ENCODE measurements at regions not wholly inside any gene's neighbourhood (a gene's known extent, or its start where the extent isn't known, plus 50 kb on each side); places are given as distances from the start of the nearest gene placed in this dataset.

DNA sequence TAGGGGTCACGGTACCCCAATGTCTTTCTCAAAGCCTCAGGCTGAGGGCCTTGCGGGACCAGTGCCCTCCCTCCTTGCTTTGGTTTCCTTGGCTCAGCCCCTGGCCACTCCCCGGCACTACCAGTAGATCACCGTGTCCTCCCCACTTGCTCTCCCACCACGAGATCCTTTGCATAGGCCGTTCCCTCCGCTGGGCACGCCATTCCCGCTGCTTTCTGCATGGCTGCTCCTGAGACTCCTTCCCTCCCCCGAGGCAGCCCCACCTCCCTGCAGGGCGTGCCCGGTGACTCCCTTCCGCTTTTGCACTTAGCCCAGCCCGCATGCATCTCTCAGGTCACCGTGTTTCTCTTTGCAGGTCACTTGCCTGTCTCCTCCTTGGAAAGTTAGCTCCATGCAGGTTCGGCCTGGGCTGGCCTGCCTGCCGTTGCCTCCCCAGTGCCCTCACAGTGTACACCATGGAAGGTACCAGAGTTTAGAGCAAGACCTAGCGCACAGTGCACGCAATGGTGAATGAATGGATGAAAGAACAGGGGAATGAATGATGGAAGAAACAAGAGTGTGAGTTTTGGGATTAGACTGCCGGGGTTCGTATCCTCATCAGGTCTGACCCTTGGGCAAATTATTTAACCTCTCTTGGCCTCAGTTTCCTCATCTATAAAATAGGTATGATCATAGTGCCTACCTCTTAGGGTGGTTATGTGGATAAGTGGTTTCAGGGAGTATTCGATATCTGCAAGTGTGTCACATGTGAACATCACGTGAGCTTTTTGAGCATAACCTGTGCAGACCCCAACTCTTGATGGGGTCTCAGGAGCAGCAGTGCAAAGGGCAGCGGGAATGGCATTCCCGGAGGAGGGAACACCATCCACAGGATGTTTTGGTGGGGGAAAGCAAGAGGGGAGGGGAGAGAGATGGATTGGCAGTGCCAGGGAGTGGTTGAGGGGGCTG lies 214.3 kb downstream of the C9orf50 start:
- TF ChIP-seq EZH2 (IDR thresholded peaks at IDR 0.05) (no peak), CTCF (IDR thresholded peaks at IDR 0.05 in 2 of 3, conservative IDR thresholded peaks at IDR 0.05 in 1 of 3; ENCODE audit: borderline replicate concordance in 1 of 3, insufficient read depth in 1 of 3, low read depth in 2 of 3, low read length in 2 of 3) (no peak)
